Activated naive CD4-positive, alpha-beta T cell treated with anti-CD3 and anti-CD28 coated beads for 36 hours (primary cell): ENCODE measurements at regions not wholly inside any gene's neighbourhood (a gene's known extent, or its start where the extent isn't known, plus 50 kb on each side); places are given as distances from the start of the nearest gene placed in this dataset.

Source experiments
- CTCF ChIA-PET: fragments of 350-600 bp; sonication (Branson Sonifier 250); formaldehyde crosslinking; loops from one replicate; lab custom pipeline; 2021; ENCODE audit warnings: antibody characterized with exemption; lab: Charles Lee
- DNase-seq: peaks from one replicate; pipeline ENCODE4 v3.0.0-alpha.2; 2020
- H3K27ac Mint-ChIP-seq: one replicate; pipeline ENCODE4 v1.8.0; 2021; ENCODE audit warnings: mild to moderate bottlenecking, mixed read lengths
- H3K27me3 Mint-ChIP-seq: one replicate; pipeline ENCODE4 v1.8.0; 2021; ENCODE audit warnings: low read depth, mixed read lengths
- H3K36me3 Mint-ChIP-seq: one replicate; pipeline ENCODE4 v1.8.0; 2021; ENCODE audit warnings: low read depth, mixed read lengths
- H3K4me1 Mint-ChIP-seq: one replicate; pipeline ENCODE4 v1.8.0; 2021; ENCODE audit warnings: low read depth, mixed read lengths
- H3K4me3 Mint-ChIP-seq: one replicate; pipeline ENCODE4 v1.8.0; 2021; ENCODE audit warnings: mild to moderate bottlenecking, moderate library complexity, mixed read lengths
- H3K9me3 Mint-ChIP-seq: one replicate; pipeline ENCODE4 v1.8.0; 2021; ENCODE audit warnings: mixed read lengths
- intact Hi-C: fragments of 100-400 bp; cut with micrococcal nuclease; formaldehyde crosslinking; loops from one replicate; pipeline ENCODE4 v1.15.1; 2023

- no peaks in the 10 kb centered on the region for H3K9me3 Mint-ChIP-seq
- DNase-seq = no peak
- intact Hi-C loops = no loop called here
- H3K27ac Mint-ChIP-seq = no peak overlapping the region
- H3K36me3 Mint-ChIP-seq = no peaks in the 10 kb centered on the region
- no peak overlapping the region for H3K4me3 Mint-ChIP-seq
- no peaks in the 10 kb centered on the region for H3K27me3 Mint-ChIP-seq
- CTCF ChIA-PET = no interaction called here
- H3K4me1 Mint-ChIP-seq = no peaks in the 10 kb centered on the region
These were observed 297.2 kb downstream of the ADGRD1 start for GRCh38 chr12:131250951-131251315.

GRCh38 chr12:131251336-131252101 is 297.8 kb downstream of the ADGRD1 start:
- Mint-ChIP-seq H3K9me3 (no peaks in the 10 kb centered on the region), H3K27ac (no peak overlapping the region), H3K27me3 (no peaks in the 10 kb centered on the region), H3K4me3 (no peak overlapping the region), H3K36me3 (no peaks in the 10 kb centered on the region), H3K4me1 (no peaks in the 10 kb centered on the region)
- no peak for DNase-seq
- CTCF ChIA-PET = no interaction called here
- intact Hi-C loops = no loop called here

GRCh38 chr12:131253376-131254026 is 299.8 kb downstream of the ADGRD1 start:
- CTCF ChIA-PET = no interaction called here
- DNase-seq = no peak
- Mint-ChIP-seq H3K36me3 (no peaks in the 10 kb centered on the region), H3K27me3 (no peaks in the 10 kb centered on the region), H3K27ac (no peak overlapping the region), H3K4me1 (no peaks in the 10 kb centered on the region), H3K9me3 (no peaks in the 10 kb centered on the region), H3K4me3 (no peak overlapping the region)
- intact Hi-C loops = no loop called here

GRCh38 chr12:131254374-131254773 is 300.7 kb downstream of the ADGRD1 start:
- no peaks in the 10 kb centered on the region for H3K9me3 Mint-ChIP-seq
- no peaks in the 10 kb centered on the region for H3K4me1 Mint-ChIP-seq
- no peaks in the 10 kb centered on the region for H3K36me3 Mint-ChIP-seq
- CTCF ChIA-PET = no interaction called here
- H3K27ac Mint-ChIP-seq = no peak overlapping the region
- no peak overlapping the region for H3K4me3 Mint-ChIP-seq
- no peaks in the 10 kb centered on the region for H3K27me3 Mint-ChIP-seq
- intact Hi-C loops = no loop called here
- no peak for DNase-seq

GRCh38 chr12:131258398-131258797 is 304.7 kb downstream of the ADGRD1 start:
- Mint-ChIP-seq H3K4me3 (no peak overlapping the region), H3K36me3 (no peaks in the 10 kb centered on the region), H3K9me3 (no peaks in the 10 kb centered on the region), H3K4me1 (no peaks in the 10 kb centered on the region), H3K27me3 (no peaks in the 10 kb centered on the region), H3K27ac (no peak overlapping the region)
- no peak for DNase-seq
- CTCF ChIA-PET = no interaction called here
- intact Hi-C loops = no loop called here

- H3K27me3 Mint-ChIP-seq = no peaks in the 10 kb centered on the region
- DNase-seq = no peak
- H3K36me3 Mint-ChIP-seq = no peaks in the 10 kb centered on the region
- no peaks in the 10 kb centered on the region for H3K9me3 Mint-ChIP-seq
- intact Hi-C loops = no loop called here
- H3K4me3 Mint-ChIP-seq = no peak overlapping the region
- H3K27ac Mint-ChIP-seq = no peak overlapping the region
- CTCF ChIA-PET = no interaction called here
- no peaks in the 10 kb centered on the region for H3K4me1 Mint-ChIP-seq
These were observed 306.7 kb downstream of the ADGRD1 start for GRCh38 chr12:131260251-131260905.

- no peaks in the 10 kb centered on the region for H3K36me3 Mint-ChIP-seq
- CTCF ChIA-PET = no interaction called here
- H3K4me3 Mint-ChIP-seq = no peak overlapping the region
- no peaks in the 10 kb centered on the region for H3K27me3 Mint-ChIP-seq
- no peaks in the 10 kb centered on the region for H3K9me3 Mint-ChIP-seq
- DNase-seq = no peak
- H3K27ac Mint-ChIP-seq = no peak overlapping the region
- intact Hi-C loops = no loop called here
- H3K4me1 Mint-ChIP-seq = no peaks in the 10 kb centered on the region
These were observed 307.2 kb downstream of the ADGRD1 start for GRCh38 chr12:131260954-131261353.

- no peak for DNase-seq
- Mint-ChIP-seq H3K36me3 (no peaks in the 10 kb centered on the region), H3K9me3 (no peaks in the 10 kb centered on the region), H3K27ac (no peak overlapping the region), H3K4me3 (no peak overlapping the region), H3K27me3 (no peaks in the 10 kb centered on the region), H3K4me1 (no peaks in the 10 kb centered on the region)
- CTCF ChIA-PET = no interaction called here
- intact Hi-C loops = no loop called here
These were observed 308.2 kb downstream of the ADGRD1 start for GRCh38 chr12:131261906-131262305.

GRCh38 chr12:131263626-131264025 is 309.9 kb downstream of the ADGRD1 start:
- CTCF ChIA-PET = no interaction called here
- Mint-ChIP-seq H3K4me3 (no peak overlapping the region), H3K36me3 (no peaks in the 10 kb centered on the region), H3K27me3 (no peaks in the 10 kb centered on the region), H3K27ac (no peak overlapping the region), H3K4me1 (no peaks in the 10 kb centered on the region), H3K9me3 (no peaks in the 10 kb centered on the region)
- intact Hi-C loops = no loop called here
- DNase-seq = no peak

- CTCF ChIA-PET = no interaction called here
- no peaks in the 10 kb centered on the region for H3K36me3 Mint-ChIP-seq
- H3K27ac Mint-ChIP-seq = no peak overlapping the region
- no peak overlapping the region for H3K4me3 Mint-ChIP-seq
- no peaks in the 10 kb centered on the region for H3K4me1 Mint-ChIP-seq
- no peaks in the 10 kb centered on the region for H3K9me3 Mint-ChIP-seq
- no peak for DNase-seq
- no peaks in the 10 kb centered on the region for H3K27me3 Mint-ChIP-seq
- intact Hi-C loops = no loop called here
These were observed 310.9 kb downstream of the ADGRD1 start for GRCh38 chr12:131264635-131265034.

- H3K27ac Mint-ChIP-seq = no peak overlapping the region
- H3K9me3 Mint-ChIP-seq = no peaks in the 10 kb centered on the region
- no peak for DNase-seq
- H3K4me1 Mint-ChIP-seq = no peaks in the 10 kb centered on the region
- H3K36me3 Mint-ChIP-seq = no peaks in the 10 kb centered on the region
- H3K4me3 Mint-ChIP-seq = no peak overlapping the region
- intact Hi-C loops = no loop called here
- CTCF ChIA-PET = no interaction called here
- H3K27me3 Mint-ChIP-seq = no peaks in the 10 kb centered on the region
These were observed 313.1 kb downstream of the ADGRD1 start for GRCh38 chr12:131266591-131267467.

GRCh38 chr12:131267576-131267975 is 313.9 kb downstream of the ADGRD1 start:
- Mint-ChIP-seq H3K27ac (no peak overlapping the region), H3K4me3 (no peak overlapping the region), H3K9me3 (no peaks in the 10 kb centered on the region), H3K36me3 (no peaks in the 10 kb centered on the region), H3K4me1 (no peaks in the 10 kb centered on the region), H3K27me3 (no peaks in the 10 kb centered on the region)
- DNase-seq = no peak
- CTCF ChIA-PET = no interaction called here
- intact Hi-C loops = no loop called here
